Calu3 (cell line): ENCODE measurements at regions not wholly inside any gene's neighbourhood (a gene's known extent, or its start where the extent isn't known, plus 50 kb on each side); places are given as distances from the start of the nearest gene placed in this dataset.

ENCODE experiments used
- BruUV-seq: library from RNA; stranded (reverse); fragments of 400-500 nt; replicated peaks from 2 replicates; lab custom pipeline; 2021; lab: Mats Ljungman, UMichigan
- CTCF ChIA-PET: fragments of 300-600 bp; sonication (Branson Sonifier 250); formaldehyde crosslinking; loops from one replicate; lab custom pipeline; 2022; ENCODE audit warnings: antibody characterized with exemption; lab: Charles Lee
- DNase-seq: peaks from one replicate; pipeline ENCODE4 v3.0.0; 2022
- H3K27ac Mint-ChIP-seq: one replicate; pipeline ENCODE4 v1.8.0; 2022; ENCODE audit warnings: mixed read lengths; ENCODE audit not compliant: unreplicated experiment
- H3K27me3 Mint-ChIP-seq: one replicate; pipeline ENCODE4 v1.8.0; 2022; ENCODE audit warnings: mixed read lengths; ENCODE audit not compliant: unreplicated experiment
- H3K36me3 Mint-ChIP-seq: one replicate; pipeline ENCODE4 v1.8.0; 2022; ENCODE audit warnings: mild to moderate bottlenecking, moderate library complexity, mixed read lengths; ENCODE audit not compliant: insufficient read depth, unreplicated experiment
- H3K4me1 Mint-ChIP-seq: one replicate; pipeline ENCODE4 v1.8.0; 2022; ENCODE audit warnings: mild to moderate bottlenecking, low read depth, mixed read lengths; ENCODE audit not compliant: unreplicated experiment
- H3K4me3 Mint-ChIP-seq: one replicate; pipeline ENCODE4 v1.8.0; 2022; ENCODE audit warnings: mild to moderate bottlenecking, low read depth, moderate library complexity, mixed read lengths; ENCODE audit not compliant: unreplicated experiment
- H3K9me3 Mint-ChIP-seq: one replicate; pipeline ENCODE4 v1.8.0; 2022; ENCODE audit warnings: low read depth, mixed read lengths; ENCODE audit not compliant: unreplicated experiment
- intact Hi-C: fragments of 100-400 bp; cut with micrococcal nuclease; formaldehyde crosslinking; loops from one replicate; pipeline ENCODE4 v1.10.0; 2022; ENCODE audit not compliant: unreplicated experiment
- TF ChIP-seq, protein P1 (sequence below): fragments of 200-600 bp; IDR thresholded peaks from one replicate; pipeline ENCODE4 v1.8.0; 2022; ENCODE audit warnings: antibody characterized with exemption; ENCODE audit not compliant: unreplicated experiment

DNA sequence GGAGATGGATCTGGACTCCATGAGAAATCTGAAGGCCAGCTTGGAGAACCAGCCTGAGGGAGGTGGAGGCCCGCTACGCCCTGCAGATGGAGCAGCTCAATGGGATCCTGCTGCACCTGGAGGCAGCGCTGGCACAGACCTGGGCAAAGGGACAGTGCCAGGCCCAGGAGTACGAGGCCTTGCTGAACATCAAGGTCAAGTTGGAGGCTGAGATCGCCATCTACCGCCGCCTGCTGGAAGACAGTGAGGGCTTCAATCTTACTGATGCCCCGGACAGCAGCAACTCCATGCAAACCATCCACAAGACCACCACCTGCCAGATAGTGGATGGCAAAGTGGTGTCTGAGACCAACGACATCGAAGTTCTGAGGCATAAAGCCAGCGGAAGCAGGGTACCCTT is 601.5 kb upstream of the ZP4 start:
- no peak for DNase-seq
- Mint-ChIP-seq H3K27me3 (no peaks in the 10 kb centered on the region), H3K36me3 (no peaks in the 10 kb centered on the region), H3K9me3 (no peaks in the 10 kb centered on the region), H3K27ac (no peak overlapping the region), H3K4me1 (no peaks in the 10 kb centered on the region), H3K4me3 (no peak overlapping the region)
- TF ChIP-seq, protein P1, sequence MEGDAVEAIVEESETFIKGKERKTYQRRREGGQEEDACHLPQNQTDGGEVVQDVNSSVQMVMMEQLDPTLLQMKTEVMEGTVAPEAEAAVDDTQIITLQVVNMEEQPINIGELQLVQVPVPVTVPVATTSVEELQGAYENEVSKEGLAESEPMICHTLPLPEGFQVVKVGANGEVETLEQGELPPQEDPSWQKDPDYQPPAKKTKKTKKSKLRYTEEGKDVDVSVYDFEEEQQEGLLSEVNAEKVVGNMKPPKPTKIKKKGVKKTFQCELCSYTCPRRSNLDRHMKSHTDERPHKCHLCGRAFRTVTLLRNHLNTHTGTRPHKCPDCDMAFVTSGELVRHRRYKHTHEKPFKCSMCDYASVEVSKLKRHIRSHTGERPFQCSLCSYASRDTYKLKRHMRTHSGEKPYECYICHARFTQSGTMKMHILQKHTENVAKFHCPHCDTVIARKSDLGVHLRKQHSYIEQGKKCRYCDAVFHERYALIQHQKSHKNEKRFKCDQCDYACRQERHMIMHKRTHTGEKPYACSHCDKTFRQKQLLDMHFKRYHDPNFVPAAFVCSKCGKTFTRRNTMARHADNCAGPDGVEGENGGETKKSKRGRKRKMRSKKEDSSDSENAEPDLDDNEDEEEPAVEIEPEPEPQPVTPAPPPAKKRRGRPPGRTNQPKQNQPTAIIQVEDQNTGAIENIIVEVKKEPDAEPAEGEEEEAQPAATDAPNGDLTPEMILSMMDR = no peak
- CTCF ChIA-PET = no interaction called here
- BruUV-seq = no TSS peak
- intact Hi-C loops = no loop called here

DNA sequence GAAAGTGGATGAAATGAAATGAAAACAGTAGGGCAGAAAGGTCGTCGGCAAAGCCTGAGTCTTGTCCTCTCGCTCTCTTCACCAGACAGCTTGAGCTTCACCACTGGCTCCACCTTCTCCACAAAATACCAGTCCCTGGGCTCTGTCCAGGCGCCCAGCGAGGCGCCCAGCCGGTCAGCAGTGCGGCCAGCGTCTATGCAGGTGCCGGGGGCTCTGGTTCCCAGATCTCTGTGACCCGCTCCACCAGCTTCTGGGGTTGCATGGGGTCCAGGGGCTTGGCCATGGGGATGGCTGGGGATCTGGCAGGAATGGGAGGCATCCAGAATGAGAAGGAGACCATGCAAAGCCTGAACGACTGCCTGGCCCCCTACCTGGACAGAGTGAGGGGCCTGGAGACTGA is 600.5 kb upstream of the ZP4 start:
- no peaks in the 10 kb centered on the region for H3K27me3 Mint-ChIP-seq
- no peak overlapping the region for H3K4me3 Mint-ChIP-seq
- no peak for DNase-seq
- H3K27ac Mint-ChIP-seq = no peak overlapping the region
- intact Hi-C loops = no loop called here
- TF ChIP-seq, protein P1 = no peak
- BruUV-seq = no TSS peak
- H3K36me3 Mint-ChIP-seq = no peaks in the 10 kb centered on the region
- CTCF ChIA-PET = no interaction called here
- no peaks in the 10 kb centered on the region for H3K9me3 Mint-ChIP-seq
- H3K4me1 Mint-ChIP-seq = no peaks in the 10 kb centered on the region

DNA sequence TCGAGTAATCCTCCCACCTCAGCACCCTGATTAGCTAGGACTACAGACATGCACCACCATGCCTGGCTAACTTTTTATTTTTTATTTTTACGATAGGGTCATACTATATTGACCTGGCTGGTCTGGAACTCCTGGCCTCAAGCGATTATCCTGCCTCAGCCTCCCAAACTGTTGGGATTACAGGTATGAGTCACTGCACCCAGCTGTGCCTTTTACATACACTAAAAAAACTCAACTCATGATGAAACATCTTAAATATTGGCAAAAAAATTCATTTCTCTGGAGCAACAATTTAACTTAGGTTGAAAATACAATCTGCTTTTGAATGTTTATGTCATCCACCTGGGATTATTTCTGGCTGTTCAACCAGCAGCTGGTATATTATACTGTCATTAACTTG is 598.3 kb upstream of the ZP4 start:
- no peak overlapping the region for H3K27ac Mint-ChIP-seq
- no peaks in the 10 kb centered on the region for H3K4me1 Mint-ChIP-seq
- intact Hi-C loops = no loop called here
- no peaks in the 10 kb centered on the region for H3K27me3 Mint-ChIP-seq
- H3K36me3 Mint-ChIP-seq = peaks cover 13% of the 10 kb centered on the region
- no TSS peak for BruUV-seq
- H3K9me3 Mint-ChIP-seq = no peaks in the 10 kb centered on the region
- TF ChIP-seq, protein P1 = no peak
- H3K4me3 Mint-ChIP-seq = no peak overlapping the region
- DNase-seq = no peak
- CTCF ChIA-PET = no interaction called here

DNA sequence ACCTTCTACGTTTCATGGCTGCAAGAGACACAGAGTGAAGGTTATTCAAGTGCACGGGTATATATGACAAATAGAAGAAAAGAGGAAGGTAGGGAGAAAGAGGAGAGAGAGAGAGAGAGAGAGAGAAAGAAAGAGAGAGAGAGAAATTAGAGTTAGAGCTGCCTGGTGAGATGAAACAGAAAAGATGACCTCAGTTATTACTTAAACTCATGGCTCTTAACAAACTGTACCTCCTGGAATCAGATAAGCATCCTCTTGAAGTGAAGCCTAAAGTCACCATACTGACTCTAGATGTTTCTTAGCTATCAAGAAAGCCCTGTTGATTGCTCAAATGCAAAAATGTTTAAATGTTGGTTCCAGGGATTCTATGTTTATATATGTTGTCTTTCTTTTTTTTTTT is 597.7 kb upstream of the ZP4 start:
- no peak overlapping the region for H3K27ac Mint-ChIP-seq
- BruUV-seq = no TSS peak
- intact Hi-C loops = no loop called here

More for the DNA sequence above, 597.7 kb upstream of the ZP4 start:
- TF ChIP-seq, protein P1 = no peak
- H3K27me3 Mint-ChIP-seq = no peaks in the 10 kb centered on the region
- no peak for DNase-seq
- H3K4me1 Mint-ChIP-seq = no peaks in the 10 kb centered on the region
- H3K9me3 Mint-ChIP-seq = no peaks in the 10 kb centered on the region
- CTCF ChIA-PET = no interaction called here
- H3K36me3 Mint-ChIP-seq = peaks cover 13% of the 10 kb centered on the region
- H3K4me3 Mint-ChIP-seq = no peak overlapping the region
